IMR-90 (cell line): ENCODE measurements at regions not wholly inside any gene's neighbourhood (a gene's known extent, or its start where the extent isn't known, plus 50 kb on each side); places are given as distances from the start of the nearest gene placed in this dataset.

Source experiments
- ATAC-seq: fragments of 200-7000 bp; cut with Tn5 transposase; 2 replicates; pipeline ENCODE4 v1.9.1; 2020; ENCODE audit warnings: low read depth, mild to moderate bottlenecking, moderate library complexity
- BruUV-seq: library from RNA; stranded (reverse); fragments of 400-500 nt; replicated peaks from 2 replicates; lab custom pipeline; 2021; lab: Mats Ljungman, UMichigan
- CTCF ChIA-PET: fragments of 300-600 bp; formaldehyde crosslinking; extraction: SDS; loops from one replicate; lab custom pipeline; 2021; ENCODE audit warnings: antibody characterized with exemption; lab: Yijun Ruan, JAX
- POLR2A ChIA-PET: fragments of 300-600 bp; sonication (Branson Sonifier 250); formaldehyde crosslinking; loops from one replicate; lab custom pipeline; 2022; ENCODE audit warnings: antibody characterized with exemption; ENCODE audit not compliant: unreplicated experiment; lab: Charles Lee
- DNase-seq: peaks from one replicate; pipeline ENCODE4 v3.0.0; 2013
- H2AFZ ChIP-seq: replicated peaks from 2 replicates; pipeline ENCODE3; 2013; ENCODE audit warnings: low read length, mild to moderate bottlenecking; ENCODE audit not compliant: poor library complexity
- H2AK5ac ChIP-seq: 2 replicates; pipeline ENCODE4 v1.6.1; 2013; ENCODE audit warnings: low read depth, low read length, inconsistent platforms
- H2AK9ac ChIP-seq: replicated peaks from 2 replicates; pipeline ENCODE3; 2013; ENCODE audit warnings: mild to moderate bottlenecking, low read depth, low read length, moderate library complexity; ENCODE audit not compliant: poor library complexity
- H2BK120ac ChIP-seq: 2 replicates; pipeline ENCODE4 v1.6.1; 2013; ENCODE audit warnings: low read depth, low read length, inconsistent platforms
- H2BK15ac ChIP-seq: 3 replicates; pipeline ENCODE4 v1.6.1; 2013; ENCODE audit warnings: low read depth, low read length, inconsistent platforms
- H2BK20ac ChIP-seq: 2 replicates; pipeline ENCODE4 v1.6.1; 2013; ENCODE audit warnings: low read depth, mild to moderate bottlenecking, inconsistent platforms, low read length, moderate library complexity
- H2BK5ac ChIP-seq: 2 replicates; pipeline ENCODE4 v1.6.1; 2013; ENCODE audit warnings: mild to moderate bottlenecking, low read depth, low read length, inconsistent platforms; ENCODE audit not compliant: poor library complexity, severe bottlenecking
- H3K14ac ChIP-seq: replicated peaks from 2 replicates; pipeline ENCODE4 v1.6.1; 2013; ENCODE audit warnings: low read depth, low read length, inconsistent platforms
- H3K18ac ChIP-seq: 2 replicates; pipeline ENCODE4 v1.6.1; 2013; ENCODE audit warnings: low read depth, low read length, control low read depth
- H3K23ac ChIP-seq: 2 replicates; pipeline ENCODE4 v1.6.1; 2013; ENCODE audit warnings: low read depth, low read length, inconsistent platforms
- H3K27ac ChIP-seq: 2 replicates; pipeline ENCODE4 v1.5.1; 2013; ENCODE audit warnings: mild to moderate bottlenecking, control low read depth, low read length; ENCODE audit not compliant: insufficient read depth
- H3K27me3 ChIP-seq: 2 replicates; pipeline ENCODE4 v1.6.1; 2013; ENCODE audit warnings: low read length; ENCODE audit not compliant: control insufficient read depth, insufficient read depth
- H3K36me3 ChIP-seq: 2 replicates; pipeline ENCODE4 v1.6.1; 2013; ENCODE audit warnings: low read length, mixed read lengths; ENCODE audit not compliant: control insufficient read depth, insufficient read depth
- H3K4ac ChIP-seq: 2 replicates; pipeline ENCODE4 v1.6.1; 2013; ENCODE audit warnings: low read depth, low read length, inconsistent platforms
- H3K4me1 ChIP-seq: 2 replicates; pipeline ENCODE4 v1.6.1; 2013; ENCODE audit warnings: low read length, mixed read lengths; ENCODE audit not compliant: control insufficient read depth, insufficient read depth
- H3K4me2 ChIP-seq: 2 replicates; pipeline ENCODE4 v1.6.1; 2013; ENCODE audit warnings: low read depth, mild to moderate bottlenecking, control low read depth, low read length, moderate library complexity
- H3K4me3 ChIP-seq: 2 replicates; pipeline ENCODE4 v1.5.1; 2013; ENCODE audit warnings: low read depth, mild to moderate bottlenecking, control low read depth, low read length, moderate library complexity; ENCODE audit not compliant: insufficient read depth
- H3K56ac ChIP-seq: 2 replicates; pipeline ENCODE4 v1.6.1; 2013; ENCODE audit warnings: low read length, inconsistent platforms; ENCODE audit not compliant: insufficient read depth; ENCODE audit errors: extremely low read depth
- H3K79me1 ChIP-seq, 2 experiments: 2 replicates each; pipeline ENCODE4 v1.6.1; 2013; ENCODE audit warnings: low read length in 2 of 2, inconsistent platforms in 1 of 2, low read depth in 1 of 2
- H3K9ac ChIP-seq: 2 replicates; pipeline ENCODE4 v1.6.1; 2013; ENCODE audit warnings: low read depth, low read length, control low read depth
- H3K9me1 ChIP-seq: 2 replicates; pipeline ENCODE4 v1.6.1; 2013; ENCODE audit warnings: low read length, inconsistent platforms; ENCODE audit not compliant: insufficient read depth
- H3K9me3 ChIP-seq: 2 replicates; pipeline ENCODE4 v1.6.1; 2013; ENCODE audit warnings: low read length; ENCODE audit not compliant: control insufficient read depth, insufficient read depth
- H4K20me1 ChIP-seq: 2 replicates; pipeline ENCODE4 v1.6.1; 2013; ENCODE audit warnings: low read length, inconsistent platforms; ENCODE audit not compliant: insufficient read depth
- H4K5ac ChIP-seq: 2 replicates; pipeline ENCODE4 v1.6.1; 2013; ENCODE audit warnings: mild to moderate bottlenecking, low read depth, low read length, control low read depth
- H4K8ac ChIP-seq, 2 experiments: 2 replicates each; pipeline ENCODE4 v1.6.1; 2013; ENCODE audit warnings: low read depth in 2 of 2, low read length in 2 of 2, control low read depth in 1 of 2, inconsistent platforms in 1 of 2
- H4K91ac ChIP-seq: 2 replicates; pipeline ENCODE4 v1.6.1; 2013; ENCODE audit warnings: low read depth, low read length, inconsistent platforms; ENCODE audit not compliant: insufficient read depth
- BHLHE40 ChIP-seq: fragments of 150-350 bp; IDR thresholded peaks from 2 replicates; pipeline ENCODE4 v1.6.1; 2016; ENCODE audit warnings: mild to moderate bottlenecking, low read depth, low read length
- CEBPB ChIP-seq: IDR thresholded peaks from 2 replicates; pipeline ENCODE4 v1.6.1; 2012; ENCODE audit warnings: low read depth, low read length, improper control_type of control experiment
- CHD1 ChIP-seq: IDR thresholded peaks from 2 replicates; pipeline ENCODE4 v1.6.1; 2012; ENCODE audit warnings: low read depth, low read length, improper control_type of control experiment
- FOS ChIP-seq: fragments of 150-350 bp; IDR thresholded peaks from 2 replicates; pipeline ENCODE4 v1.6.1; 2016; ENCODE audit warnings: low read depth, low read length
- MAFK ChIP-seq: IDR thresholded peaks from 2 replicates; pipeline ENCODE4 v1.6.1; 2012; ENCODE audit warnings: low read depth, low read length, improper control_type of control experiment
- MAZ ChIP-seq: IDR thresholded peaks from 2 replicates; pipeline ENCODE4 v1.6.1; 2012; ENCODE audit warnings: low read depth, mild to moderate bottlenecking, low read length, improper control_type of control experiment, moderate library complexity, borderline replicate concordance
- MXI1 ChIP-seq: IDR thresholded peaks from 2 replicates; pipeline ENCODE4 v1.6.1; 2012; ENCODE audit warnings: low read depth, mild to moderate bottlenecking, low read length, moderate library complexity, borderline replicate concordance
- NFE2L2 ChIP-seq: fragments of 150-350 bp; IDR thresholded peaks from 2 replicates; pipeline ENCODE4 v1.6.1; 2016; ENCODE audit warnings: low read depth, mild to moderate bottlenecking, low read length
- POLR2A ChIP-seq: IDR thresholded peaks from 2 replicates; pipeline ENCODE4 v1.6.1; 2012; ENCODE audit warnings: mild to moderate bottlenecking, low read depth, low read length
- RAD21 ChIP-seq: IDR thresholded peaks from 2 replicates; pipeline ENCODE4 v1.6.1; 2012; ENCODE audit warnings: low read length, improper control_type of control experiment
- RCOR1 ChIP-seq: IDR thresholded peaks from 2 replicates; pipeline ENCODE4 v1.6.1; 2012; ENCODE audit warnings: mild to moderate bottlenecking, low read length, improper control_type of control experiment; ENCODE audit not compliant: insufficient replicate concordance
- RFX5 ChIP-seq: IDR thresholded peaks from 2 replicates; pipeline ENCODE4 v1.8.0; 2012; ENCODE audit warnings: low read depth, mild to moderate bottlenecking, low read length, moderate library complexity
- SMC3 ChIP-seq: fragments of 150-350 bp; IDR thresholded peaks from 2 replicates; pipeline ENCODE4 v1.6.1; 2016; ENCODE audit warnings: low read depth, mild to moderate bottlenecking, antibody characterized with exemption, low read length, moderate library complexity
- WGBS, 2 experiments: methylation state at CpG; one replicate each; pipeline versions ENCODE4 v1.1.5 to v1.1.7; 2013; ENCODE audit warnings: missing lambda C conversion rate in 2 of 2; ENCODE audit not compliant: insufficient read length in 1 of 2; ENCODE audit errors: extremely low coverage in 2 of 2; 5-methylcytosine and 5-hydroxymethylcytosine counted together
- dilution Hi-C: fragments of 300-500 bp; cut with HindIII; formaldehyde crosslinking; loops from one replicate; pipeline ENCODE4 v1.14.3; 2018; ENCODE audit warnings: low sequenced_read_pairs; ENCODE audit not compliant: unreplicated experiment
- in situ Hi-C: fragments of 300-500 bp; cut with MboI; formaldehyde crosslinking; loops from 3 replicates; pipeline ENCODE4 v1.14.3; 2019; ENCODE audit warnings: low sequenced_read_pairs, inconsistent platforms, mixed read lengths
- intact Hi-C: fragments of 100-400 bp; cut with micrococcal nuclease; formaldehyde crosslinking; loops from 2 replicates; pipeline ENCODE4 v1.10.0; 2022
- TF ChIP-seq, protein P1 (sequence below): conservative IDR thresholded peaks from 2 replicates; pipeline ENCODE4 v1.5.1; 2012; ENCODE audit warnings: mild to moderate bottlenecking, low read depth, low read length, improper control_type of control experiment
- TF ChIP-seq, protein P2 (sequence below): fragments of 150-350 bp; IDR thresholded peaks from 2 replicates; pipeline ENCODE4 v1.6.1; 2017; ENCODE audit warnings: mild to moderate bottlenecking, antibody characterized with exemption, low read length, low read depth
- TF ChIP-seq, protein P3 (sequence below): fragments of 150-350 bp; IDR thresholded peaks from 2 replicates; pipeline ENCODE4 v1.6.1; 2016; ENCODE audit warnings: low read depth, mild to moderate bottlenecking, low read length, moderate library complexity, borderline replicate concordance

DNA sequence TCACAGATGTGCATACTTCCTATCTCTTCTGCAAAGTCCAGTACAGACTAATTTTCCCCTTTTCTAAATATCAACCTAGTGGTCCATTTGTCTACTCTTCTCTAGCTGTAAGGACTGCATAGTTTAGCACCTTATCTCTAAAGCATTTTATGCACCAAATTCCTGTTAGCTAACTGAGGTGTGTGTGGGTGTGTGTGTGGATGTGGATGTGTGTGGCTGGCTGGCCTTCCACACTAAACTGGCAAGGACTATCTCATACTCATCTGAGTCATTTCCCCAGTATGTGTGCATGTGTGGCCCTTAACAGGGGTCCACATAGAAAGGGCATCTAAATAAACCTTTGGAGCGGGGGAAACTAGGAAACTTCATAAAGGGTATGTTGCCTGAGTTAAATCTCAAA is 139.6 kb downstream of the TTC32 start:
- Histone ChIP-seq H4K91ac (no peak overlapping the region), H2AK9ac (no peak overlapping the region), H4K20me1 (no peaks in the 10 kb centered on the region), H3K56ac (no peak overlapping the region), H2BK15ac (no peak overlapping the region), H3K9ac (no peak overlapping the region), H3K4ac (peak overlapping the region; percentile 73), H3K27me3 (no peaks in the 10 kb centered on the region), H3K18ac (no peak overlapping the region), H3K4me2 (no peak overlapping the region), H2AFZ (no peak overlapping the region), H2BK5ac (no peak overlapping the region), H3K4me3 (no peak overlapping the region), H3K27ac (no peak overlapping the region), H2BK20ac (no peak overlapping the region; the same call in 1 of the 2 replicates), H3K23ac (no peak overlapping the region), H3K9me1 (peaks cover 3% of the 10 kb centered on the region; the same call in 1 of the 2 replicates), H3K9me3 (no peaks in the 10 kb centered on the region), H3K36me3 (no peaks in the 10 kb centered on the region), H4K5ac (no peak overlapping the region), H2AK5ac (no peak overlapping the region), H2BK120ac (no peak overlapping the region), H3K79me1 (no peaks in the 10 kb centered on the region), H4K8ac (no peak overlapping the region), H3K14ac (no peak overlapping the region), H3K4me1 (peaks cover 10% of the 10 kb centered on the region)
- dilution Hi-C loops, result no loop called here
- ChIA-PET CTCF (no interaction called here), POLR2A (no interaction called here)
- ATAC-seq (peak; percentile 53), DNase-seq (peak; percentile 73)
- in situ Hi-C loops, result no loop called here
- no TSS peak for BruUV-seq
- intact Hi-C loops, result no loop called here
- TF ChIP-seq POLR2A (no peak), NFE2L2 (no peak), CEBPB (no peak), MAFK (no peak), MXI1 (no peak), MAZ (no peak), SMC3 (no peak), RCOR1 (no peak), BHLHE40 (no peak), RFX5 (no peak), CHD1 (no peak), RAD21 (no peak), FOS (no peak)
- TF ChIP-seq, protein P1, sequence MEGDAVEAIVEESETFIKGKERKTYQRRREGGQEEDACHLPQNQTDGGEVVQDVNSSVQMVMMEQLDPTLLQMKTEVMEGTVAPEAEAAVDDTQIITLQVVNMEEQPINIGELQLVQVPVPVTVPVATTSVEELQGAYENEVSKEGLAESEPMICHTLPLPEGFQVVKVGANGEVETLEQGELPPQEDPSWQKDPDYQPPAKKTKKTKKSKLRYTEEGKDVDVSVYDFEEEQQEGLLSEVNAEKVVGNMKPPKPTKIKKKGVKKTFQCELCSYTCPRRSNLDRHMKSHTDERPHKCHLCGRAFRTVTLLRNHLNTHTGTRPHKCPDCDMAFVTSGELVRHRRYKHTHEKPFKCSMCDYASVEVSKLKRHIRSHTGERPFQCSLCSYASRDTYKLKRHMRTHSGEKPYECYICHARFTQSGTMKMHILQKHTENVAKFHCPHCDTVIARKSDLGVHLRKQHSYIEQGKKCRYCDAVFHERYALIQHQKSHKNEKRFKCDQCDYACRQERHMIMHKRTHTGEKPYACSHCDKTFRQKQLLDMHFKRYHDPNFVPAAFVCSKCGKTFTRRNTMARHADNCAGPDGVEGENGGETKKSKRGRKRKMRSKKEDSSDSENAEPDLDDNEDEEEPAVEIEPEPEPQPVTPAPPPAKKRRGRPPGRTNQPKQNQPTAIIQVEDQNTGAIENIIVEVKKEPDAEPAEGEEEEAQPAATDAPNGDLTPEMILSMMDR, result no peak
- TF ChIP-seq, protein P2, sequence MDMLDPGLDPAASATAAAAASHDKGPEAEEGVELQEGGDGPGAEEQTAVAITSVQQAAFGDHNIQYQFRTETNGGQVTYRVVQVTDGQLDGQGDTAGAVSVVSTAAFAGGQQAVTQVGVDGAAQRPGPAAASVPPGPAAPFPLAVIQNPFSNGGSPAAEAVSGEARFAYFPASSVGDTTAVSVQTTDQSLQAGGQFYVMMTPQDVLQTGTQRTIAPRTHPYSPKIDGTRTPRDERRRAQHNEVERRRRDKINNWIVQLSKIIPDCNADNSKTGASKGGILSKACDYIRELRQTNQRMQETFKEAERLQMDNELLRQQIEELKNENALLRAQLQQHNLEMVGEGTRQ, result no peak
- TF ChIP-seq, protein P3, sequence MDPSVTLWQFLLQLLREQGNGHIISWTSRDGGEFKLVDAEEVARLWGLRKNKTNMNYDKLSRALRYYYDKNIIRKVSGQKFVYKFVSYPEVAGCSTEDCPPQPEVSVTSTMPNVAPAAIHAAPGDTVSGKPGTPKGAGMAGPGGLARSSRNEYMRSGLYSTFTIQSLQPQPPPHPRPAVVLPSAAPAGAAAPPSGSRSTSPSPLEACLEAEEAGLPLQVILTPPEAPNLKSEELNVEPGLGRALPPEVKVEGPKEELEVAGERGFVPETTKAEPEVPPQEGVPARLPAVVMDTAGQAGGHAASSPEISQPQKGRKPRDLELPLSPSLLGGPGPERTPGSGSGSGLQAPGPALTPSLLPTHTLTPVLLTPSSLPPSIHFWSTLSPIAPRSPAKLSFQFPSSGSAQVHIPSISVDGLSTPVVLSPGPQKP, result no peak
- no CpG with 5 or more reads among the region's 1 CpG for WGBS, 2 experiments
